Astrocyte (in vitro differentiated cells and primary cell): ENCODE measurements at regions not wholly inside any gene's neighbourhood (a gene's known extent, or its start where the extent isn't known, plus 50 kb on each side); places are given as distances from the start of the nearest gene placed in this dataset.

Source experiments
- DNase-seq: peaks from one replicate; pipeline ENCODE4 v3.0.0-alpha.2; 2010; ENCODE audit warnings: low read depth
- FAIRE-seq: peaks from 2 replicates; lab custom pipeline; 2011; peaks lifted over from hg19 to GRCh38; lab: Jason Lieb, UNC
- H2AFZ ChIP-seq: 2 replicates; pipeline ENCODE4 v1.6.0; 2012; ENCODE audit warnings: low read depth, low read length, inconsistent platforms
- H3K27ac ChIP-seq: 2 replicates; pipeline ENCODE4 v1.5.1; 2011; ENCODE audit warnings: low read depth, low read length, inconsistent platforms
- H3K27me3 ChIP-seq: 2 replicates; pipeline ENCODE4 v1.6.0; 2011; ENCODE audit warnings: low read length, inconsistent platforms; ENCODE audit not compliant: insufficient read depth
- H3K36me3 ChIP-seq: 2 replicates; pipeline ENCODE4 v1.5.1; 2011; ENCODE audit warnings: low read length, inconsistent platforms; ENCODE audit not compliant: insufficient read depth
- H3K4me1 ChIP-seq: 2 replicates; pipeline ENCODE4 v1.5.1; 2011; ENCODE audit warnings: low read length, inconsistent platforms; ENCODE audit not compliant: insufficient read depth
- H3K4me2 ChIP-seq: 2 replicates; pipeline ENCODE4 v1.6.0; 2012; ENCODE audit warnings: low read length, inconsistent platforms
- H3K4me3 ChIP-seq: 2 replicates; pipeline ENCODE4 v1.5.1; 2011; ENCODE audit warnings: low read depth, mild to moderate bottlenecking, low read length, inconsistent platforms; ENCODE audit not compliant: insufficient read depth
- H3K79me2 ChIP-seq: 2 replicates; pipeline ENCODE4 v1.6.0; 2012; ENCODE audit warnings: mild to moderate bottlenecking, low read length, inconsistent platforms; ENCODE audit not compliant: insufficient read depth
- H3K9ac ChIP-seq: 2 replicates; pipeline ENCODE4 v1.6.0; 2012; ENCODE audit warnings: mild to moderate bottlenecking, low read length, inconsistent platforms
- H3K9me3 ChIP-seq: 2 replicates; pipeline ENCODE4 v1.5.1; 2012; ENCODE audit warnings: low read depth, mild to moderate bottlenecking, low read length, inconsistent platforms; ENCODE audit not compliant: insufficient read depth
- H4K20me1 ChIP-seq: 2 replicates; pipeline ENCODE4 v1.6.0; 2012; ENCODE audit warnings: low read length, inconsistent platforms; ENCODE audit not compliant: insufficient read depth
- H3K27ac Mint-ChIP-seq: one replicate; pipeline ENCODE4 v1.8.0; 2021; ENCODE audit warnings: mild to moderate bottlenecking, mixed read lengths; ENCODE audit not compliant: unreplicated experiment
- H3K27me3 Mint-ChIP-seq: one replicate; pipeline ENCODE4 v1.8.0; 2021; ENCODE audit warnings: low read depth, mixed read lengths; ENCODE audit not compliant: unreplicated experiment
- H3K36me3 Mint-ChIP-seq: one replicate; pipeline ENCODE4 v1.8.0; 2021; ENCODE audit warnings: low read depth, mixed read lengths; ENCODE audit not compliant: unreplicated experiment
- H3K4me1 Mint-ChIP-seq: one replicate; pipeline ENCODE4 v1.8.0; 2021; ENCODE audit warnings: low read depth, mixed read lengths; ENCODE audit not compliant: unreplicated experiment
- H3K4me3 Mint-ChIP-seq: one replicate; pipeline ENCODE4 v1.8.0; 2021; ENCODE audit warnings: mild to moderate bottlenecking, moderate library complexity, mixed read lengths; ENCODE audit not compliant: unreplicated experiment
- H3K9me3 Mint-ChIP-seq: one replicate; pipeline ENCODE4 v1.8.0; 2021; ENCODE audit warnings: mild to moderate bottlenecking, mixed read lengths; ENCODE audit not compliant: unreplicated experiment
- CTCF ChIP-seq: IDR thresholded peaks from 2 replicates; pipeline ENCODE4 v1.5.1; 2011; ENCODE audit warnings: low read depth, mild to moderate bottlenecking, inconsistent platforms, low read length, moderate library complexity; ENCODE audit not compliant: insufficient read depth
- EZH2 ChIP-seq: IDR thresholded peaks from 2 replicates; pipeline ENCODE4 v1.6.1; 2012; ENCODE audit warnings: mild to moderate bottlenecking, low read length, inconsistent platforms; ENCODE audit not compliant: insufficient read depth

- Mint-ChIP-seq H3K27me3 (peaks cover under 1% of the 10 kb centered on the region), H3K4me3 (no peak overlapping the region), H3K27ac (no peak overlapping the region), H3K9me3 (no peaks in the 10 kb centered on the region), H3K4me1 (peaks cover 9% of the 10 kb centered on the region), H3K36me3 (no peaks in the 10 kb centered on the region)
- Histone ChIP-seq H3K4me2 (no peak overlapping the region), H3K9ac (no peak overlapping the region), H3K79me2 (no peaks in the 10 kb centered on the region), H4K20me1 (no peaks in the 10 kb centered on the region), H3K27ac (peak overlapping the region; percentile 1), H3K36me3 (no peaks in the 10 kb centered on the region), H3K4me3 (no peak overlapping the region), H3K9me3 (no peaks in the 10 kb centered on the region), H3K4me1 (no peaks in the 10 kb centered on the region), H2AFZ (no peak overlapping the region), H3K27me3 (no peaks in the 10 kb centered on the region)
- FAIRE-seq (no peak), DNase-seq (peak; percentile 5)
- TF ChIP-seq CTCF (no peak), EZH2 (no peak)
Measured at GRCh38 chr5:116652903-116653302, 78.3 kb upstream of the SEMA6A start.

DNA sequence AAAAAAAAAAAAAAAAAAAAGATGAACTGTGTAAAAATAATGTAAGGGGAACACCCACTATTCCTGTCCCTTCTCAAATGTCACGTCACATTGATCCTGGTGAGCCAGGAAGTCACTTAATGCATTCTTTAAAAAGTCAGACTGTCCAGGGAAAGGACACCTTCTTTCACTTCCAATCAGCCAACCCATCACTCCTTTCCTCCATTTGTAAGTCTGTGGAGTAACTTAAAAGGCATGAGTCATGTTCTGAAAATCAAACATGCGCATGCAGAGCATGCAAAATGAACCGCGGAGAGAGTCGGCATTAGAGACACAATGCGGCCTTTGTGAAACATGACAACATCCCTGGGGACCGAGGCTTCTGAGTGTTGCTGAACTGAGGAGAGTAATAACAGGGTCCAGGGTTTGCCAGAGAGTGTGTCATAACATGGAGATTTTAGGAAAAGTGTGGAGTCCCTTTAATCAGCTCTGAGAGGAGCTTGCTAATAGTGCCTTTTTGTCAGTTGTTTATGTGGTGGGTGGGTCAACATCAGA, 77.6 kb upstream of the SEMA6A start:
- H3K4me1 Mint-ChIP-seq, result peaks cover 9% of the 10 kb centered on the region
- H3K36me3 ChIP-seq, result no peaks in the 10 kb centered on the region
- H3K79me2 ChIP-seq, result no peaks in the 10 kb centered on the region
- H3K4me3 Mint-ChIP-seq, result peak overlapping the region; percentile 40
- H4K20me1 ChIP-seq, result no peaks in the 10 kb centered on the region
- peak overlapping the region; percentile 12 for H2AFZ ChIP-seq
- H3K9me3 Mint-ChIP-seq, result no peaks in the 10 kb centered on the region
- H3K4me3 ChIP-seq, result no peak overlapping the region
- no peaks in the 10 kb centered on the region for H3K4me1 ChIP-seq
- no peaks in the 10 kb centered on the region for H3K27me3 Mint-ChIP-seq
- no peaks in the 10 kb centered on the region for H3K36me3 Mint-ChIP-seq
- TF ChIP-seq EZH2, result no peak
- TF ChIP-seq CTCF, result no peak
- H3K9me3 ChIP-seq, result no peaks in the 10 kb centered on the region
- H3K27me3 ChIP-seq, result no peaks in the 10 kb centered on the region
- peak overlapping the region; percentile 55 for H3K4me2 ChIP-seq
- FAIRE-seq, result no peak
- peak overlapping the region; percentile 1 for H3K27ac ChIP-seq
- DNase-seq, result peak; percentile 76
- peak overlapping the region; percentile 48 for H3K27ac Mint-ChIP-seq
- no peak overlapping the region for H3K9ac ChIP-seq

- Histone ChIP-seq H3K4me2 (peak overlapping the region; percentile 55), H3K9ac (no peak overlapping the region), H3K27me3 (no peaks in the 10 kb centered on the region), H2AFZ (no peak overlapping the region), H3K9me3 (no peaks in the 10 kb centered on the region), H3K79me2 (no peaks in the 10 kb centered on the region), H4K20me1 (no peaks in the 10 kb centered on the region), H3K4me1 (no peaks in the 10 kb centered on the region), H3K27ac (no peak overlapping the region), H3K4me3 (no peak overlapping the region), H3K36me3 (no peaks in the 10 kb centered on the region)
- Mint-ChIP-seq H3K27me3 (no peaks in the 10 kb centered on the region), H3K4me3 (no peak overlapping the region), H3K36me3 (no peaks in the 10 kb centered on the region), H3K27ac (peak overlapping the region; percentile 21), H3K9me3 (no peaks in the 10 kb centered on the region), H3K4me1 (peaks cover 9% of the 10 kb centered on the region)
- TF ChIP-seq CTCF (no peak), EZH2 (no peak)
- FAIRE-seq, result no peak
- DNase-seq, result no peak
Measured at GRCh38 chr5:116651653-116652052, 77.0 kb upstream of the SEMA6A start.
